H9 (cell line): ENCODE measurements at regions not wholly inside any gene's neighbourhood (a gene's known extent, or its start where the extent isn't known, plus 50 kb on each side); places are given as distances from the start of the nearest gene placed in this dataset.

Experiments used
- DNase-seq: peaks from one replicate; pipeline ENCODE4 v3.0.0-alpha.2; 2017
- H2AFZ ChIP-seq: one replicate; pipeline ENCODE4 v1.6.1; 2013; ENCODE audit warnings: mild to moderate bottlenecking, low read length, control low read depth, moderate library complexity
- H2AK5ac ChIP-seq: 2 replicates; pipeline ENCODE4 v1.6.1; 2013; ENCODE audit warnings: low read length, control low read depth, mixed read lengths; ENCODE audit not compliant: insufficient read length
- H2BK120ac ChIP-seq: one replicate; pipeline ENCODE4 v1.6.1; 2013; ENCODE audit warnings: low read depth, mild to moderate bottlenecking, low read length, control low read depth, inconsistent platforms; ENCODE audit not compliant: poor library complexity, severe bottlenecking
- H2BK12ac ChIP-seq: 2 replicates; pipeline ENCODE4 v1.6.1; 2013; ENCODE audit warnings: low read length, control low read depth, mixed read lengths, low read depth; ENCODE audit not compliant: insufficient read length
- H2BK15ac ChIP-seq: 2 replicates; pipeline ENCODE4 v1.6.1; 2013; ENCODE audit warnings: low read depth, low read length, control low read depth
- H2BK20ac ChIP-seq: one replicate; pipeline ENCODE4 v1.6.1; 2013; ENCODE audit warnings: low read depth, mild to moderate bottlenecking, low read length, control low read depth, inconsistent platforms; ENCODE audit not compliant: poor library complexity, severe bottlenecking
- H2BK5ac ChIP-seq: 2 replicates; pipeline ENCODE4 v1.6.1; 2013; ENCODE audit warnings: low read length, control low read depth, mixed read lengths; ENCODE audit not compliant: insufficient read length
- H3K14ac ChIP-seq: 2 replicates; pipeline ENCODE4 v1.6.1; 2013; ENCODE audit warnings: low read length, control low read depth; ENCODE audit not compliant: insufficient read depth
- H3K18ac ChIP-seq: 2 replicates; pipeline ENCODE4 v1.6.1; 2013; ENCODE audit warnings: low read depth, mild to moderate bottlenecking, mixed read lengths, low read length, control low read depth; ENCODE audit not compliant: insufficient read length
- H3K23ac ChIP-seq: 2 replicates; pipeline ENCODE4 v1.6.1; 2013; ENCODE audit warnings: low read length, control low read depth, mixed read lengths, low read depth; ENCODE audit not compliant: insufficient read length
- H3K23me2 ChIP-seq: 2 replicates; pipeline ENCODE4 v1.6.1; 2013; ENCODE audit warnings: low read depth, mild to moderate bottlenecking, mixed read lengths, low read length, control low read depth; ENCODE audit not compliant: insufficient read length, poor library complexity, severe bottlenecking
- H3K27ac ChIP-seq: 2 replicates; pipeline ENCODE4 v1.5.1; 2013; ENCODE audit warnings: low read length, control low read depth, mixed read lengths, low read depth; ENCODE audit not compliant: insufficient read length
- H3K27me3 ChIP-seq: 2 replicates; pipeline ENCODE4 v1.6.1; 2013; ENCODE audit warnings: low read length, control low read depth, inconsistent platforms; ENCODE audit not compliant: insufficient read depth
- H3K4ac ChIP-seq: 2 replicates; pipeline ENCODE4 v1.6.1; 2013; ENCODE audit warnings: low read depth, mild to moderate bottlenecking, control low read depth, inconsistent platforms, low read length, moderate library complexity
- H3K4me1 ChIP-seq: 2 replicates; pipeline ENCODE4 v1.6.1; 2013; ENCODE audit warnings: low read length, control low read depth, inconsistent platforms; ENCODE audit not compliant: insufficient read depth
- H3K4me2 ChIP-seq: 2 replicates; pipeline ENCODE4 v1.6.1; 2013; ENCODE audit warnings: low read length, control low read depth, mixed read lengths; ENCODE audit not compliant: insufficient read length, insufficient read depth
- H3K56ac ChIP-seq: 2 replicates; pipeline ENCODE4 v1.6.1; 2013; ENCODE audit warnings: low read depth, mild to moderate bottlenecking, mixed read lengths, low read length, control low read depth; ENCODE audit not compliant: insufficient read length
- H3K79me1 ChIP-seq: 2 replicates; pipeline ENCODE4 v1.6.1; 2013; ENCODE audit warnings: low read depth, mild to moderate bottlenecking, moderate library complexity, low read length, control low read depth, inconsistent platforms; ENCODE audit not compliant: insufficient read depth, poor library complexity, severe bottlenecking
- H3K79me2 ChIP-seq: 2 replicates; pipeline ENCODE4 v1.6.1; 2013; ENCODE audit warnings: low read length, control low read depth, inconsistent platforms; ENCODE audit not compliant: insufficient read depth
- H3K9ac ChIP-seq: 2 replicates; pipeline ENCODE4 v1.6.1; 2013; ENCODE audit warnings: low read length, control low read depth, mixed read lengths; ENCODE audit not compliant: insufficient read length; ENCODE audit errors: extremely low read depth
- H3K9me3 ChIP-seq: one replicate; pipeline ENCODE4 v1.6.1; 2013; ENCODE audit warnings: low read depth, low read length, inconsistent platforms; ENCODE audit not compliant: control insufficient read depth
- H3T11ph ChIP-seq: one replicate; pipeline ENCODE4 v1.6.1; 2013; ENCODE audit warnings: mild to moderate bottlenecking, low read length, control low read depth, inconsistent platforms
- H4K20me1 ChIP-seq: one replicate; pipeline ENCODE4 v1.6.1; 2013; ENCODE audit not compliant: control insufficient read depth, insufficient read length, insufficient read depth
- H4K5ac ChIP-seq: 2 replicates; pipeline ENCODE4 v1.6.1; 2013; ENCODE audit warnings: low read depth, mild to moderate bottlenecking, mixed read lengths, low read length, control low read depth; ENCODE audit not compliant: insufficient read length
- H4K8ac ChIP-seq: replicated peaks from 2 replicates; pipeline ENCODE4 v1.6.1; 2013; ENCODE audit warnings: low read length, control low read depth, mixed read lengths, low read depth; ENCODE audit not compliant: insufficient read length
- H4K91ac ChIP-seq: 2 replicates; pipeline ENCODE4 v1.6.1; 2013; ENCODE audit warnings: low read depth, mild to moderate bottlenecking, moderate library complexity, mixed read lengths, low read length, control low read depth; ENCODE audit not compliant: insufficient read length
- H3K27ac Mint-ChIP-seq, 3 experiments: 2 replicates in 2 of 3; 3 replicates in 1 of 3; pipeline ENCODE4 v1.8.0; 2020 to 2021; ENCODE audit warnings: mixed read lengths in 3 of 3, mild to moderate bottlenecking in 1 of 3, moderate library complexity in 1 of 3
- H3K27me3 Mint-ChIP-seq: 2 replicates; pipeline ENCODE4 v1.8.0; 2021; ENCODE audit warnings: low read depth, mild to moderate bottlenecking, moderate library complexity, mixed read lengths
- H3K36me3 Mint-ChIP-seq, 3 experiments: 2 replicates in 2 of 3; 3 replicates in 1 of 3; pipeline ENCODE4 v1.8.0; 2020 to 2021; ENCODE audit warnings: low read depth in 3 of 3, mixed read lengths in 3 of 3; ENCODE audit not compliant: insufficient read depth in 1 of 3
- H3K4me1 Mint-ChIP-seq, 2 experiments: 2 replicates each; pipeline ENCODE4 v1.8.0; 2020; ENCODE audit warnings: mixed read lengths in 2 of 2
- H3K4me3 Mint-ChIP-seq, 2 experiments: 2 replicates in 1 of 2; 3 replicates in 1 of 2; pipeline ENCODE4 v1.8.0; 2020 to 2021; ENCODE audit warnings: mild to moderate bottlenecking in 2 of 2, mixed read lengths in 2 of 2, moderate library complexity in 1 of 2
- H3K9me3 Mint-ChIP-seq, 2 experiments: 2 replicates in 1 of 2; 3 replicates in 1 of 2; pipeline ENCODE4 v1.8.0; 2020; ENCODE audit warnings: mild to moderate bottlenecking in 2 of 2, mixed read lengths in 2 of 2, moderate library complexity in 1 of 2
- WGBS: extraction: QIAGEN DNeasy Blood & Tissue Kit; methylation state at CpG from one replicate; pipeline ENCODE4 v1.1.7; 2013; ENCODE audit warnings: missing lambda C conversion rate, low lambda C conversion rate, mixed read lengths; ENCODE audit not compliant: insufficient read length; ENCODE audit errors: extremely low coverage; 5-methylcytosine and 5-hydroxymethylcytosine counted together
- TF ChIP-seq, protein P1 (sequence below): fragments of 200-600 bp; sonication (generic); conservative IDR thresholded peaks from 3 replicates; pipeline ENCODE4 v1.8.0; 2021; ENCODE audit warnings: antibody characterized with exemption, mild to moderate bottlenecking

GRCh38 chr5:166823360-166823759 lies 1468.1 kb upstream of the WWC1 start:
- Histone ChIP-seq H3K27me3 (no peaks in the 10 kb centered on the region), H2BK20ac (no peak overlapping the region), H4K5ac (no peak overlapping the region), H3K4ac (no peak overlapping the region), H3K79me2 (no peaks in the 10 kb centered on the region), H4K91ac (no peak overlapping the region), H2BK15ac (no peak overlapping the region), H3T11ph (no peak overlapping the region), H2BK5ac (no peak overlapping the region), H3K23ac (no peak overlapping the region), H4K8ac (no peak overlapping the region), H3K4me2 (no peak overlapping the region), H3K27ac (no peak overlapping the region), H2AFZ (no peak overlapping the region), H3K18ac (no peak overlapping the region), H3K9ac (no peak overlapping the region), H2BK120ac (no peak overlapping the region), H3K79me1 (no peaks in the 10 kb centered on the region), H3K23me2 (no peaks in the 10 kb centered on the region), H2BK12ac (no peak overlapping the region), H2AK5ac (no peak overlapping the region), H4K20me1 (no peaks in the 10 kb centered on the region), H3K9me3 (no peaks in the 10 kb centered on the region), H3K56ac (no peak overlapping the region), H3K4me1 (no peaks in the 10 kb centered on the region), H3K14ac (no peak overlapping the region)
- H3K9me3 Mint-ChIP-seq, result no peaks in the 10 kb centered on the region
- H3K4me3 Mint-ChIP-seq, result no peak overlapping the region
- WGBS, result no CpG with 5 or more reads among the region's 1 CpG
- DNase-seq, result no peak
- H3K4me1 Mint-ChIP-seq, result no peaks in the 10 kb centered on the region
- no peaks in the 10 kb centered on the region for H3K27me3 Mint-ChIP-seq
- no peak overlapping the region for H3K27ac Mint-ChIP-seq
- H3K36me3 Mint-ChIP-seq, result no peaks in the 10 kb centered on the region; a peak in 1 of 7 replicates
- TF ChIP-seq, protein P1, sequence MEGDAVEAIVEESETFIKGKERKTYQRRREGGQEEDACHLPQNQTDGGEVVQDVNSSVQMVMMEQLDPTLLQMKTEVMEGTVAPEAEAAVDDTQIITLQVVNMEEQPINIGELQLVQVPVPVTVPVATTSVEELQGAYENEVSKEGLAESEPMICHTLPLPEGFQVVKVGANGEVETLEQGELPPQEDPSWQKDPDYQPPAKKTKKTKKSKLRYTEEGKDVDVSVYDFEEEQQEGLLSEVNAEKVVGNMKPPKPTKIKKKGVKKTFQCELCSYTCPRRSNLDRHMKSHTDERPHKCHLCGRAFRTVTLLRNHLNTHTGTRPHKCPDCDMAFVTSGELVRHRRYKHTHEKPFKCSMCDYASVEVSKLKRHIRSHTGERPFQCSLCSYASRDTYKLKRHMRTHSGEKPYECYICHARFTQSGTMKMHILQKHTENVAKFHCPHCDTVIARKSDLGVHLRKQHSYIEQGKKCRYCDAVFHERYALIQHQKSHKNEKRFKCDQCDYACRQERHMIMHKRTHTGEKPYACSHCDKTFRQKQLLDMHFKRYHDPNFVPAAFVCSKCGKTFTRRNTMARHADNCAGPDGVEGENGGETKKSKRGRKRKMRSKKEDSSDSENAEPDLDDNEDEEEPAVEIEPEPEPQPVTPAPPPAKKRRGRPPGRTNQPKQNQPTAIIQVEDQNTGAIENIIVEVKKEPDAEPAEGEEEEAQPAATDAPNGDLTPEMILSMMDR, result no peak
